Stromal cell of bone marrow (primary cell): ENCODE measurements at regions not wholly inside any gene's neighbourhood (a gene's known extent, or its start where the extent isn't known, plus 50 kb on each side); places are given as distances from the start of the nearest gene placed in this dataset.
A peak's percentile ranks its signal among the peaks of the same experiment; 100 is the strongest.
"Not testable (repeated sequence)": the region's sequence is repeated elsewhere in the genome, so short reads cannot be mapped to it uniquely, and the experiment has no call there.

Experiments used
- DNase-seq: peaks from one replicate; pipeline ENCODE4 v3.0.0-alpha.2; 2012; ENCODE audit warnings: low read depth

- no peak for DNase-seq
These were observed 795.0 kb downstream of the DTWD2 start for GRCh38 chr5:118193194-118193905.

GRCh38 chr5:118185018-118185417, 803.3 kb downstream of the DTWD2 start:
- DNase-seq = no peak

GRCh38 chr5:118176146-118176545, 812.2 kb downstream of the DTWD2 start:
- no peak for DNase-seq

- DNase-seq = no peak
These were observed 813.7 kb downstream of the DTWD2 start for GRCh38 chr5:118174671-118175070.

- no peak for DNase-seq
These were observed 815.0 kb downstream of the DTWD2 start for GRCh38 chr5:118173340-118173739.

- no peak for DNase-seq
These were observed 822.7 kb downstream of the DTWD2 start for GRCh38 chr5:118165619-118166018.

GRCh38 chr5:118156181-118156580, 832.2 kb downstream of the DTWD2 start:
- DNase-seq = no peak

- no peak for DNase-seq
These were observed 841.5 kb downstream of the DTWD2 start for GRCh38 chr5:118146824-118147223.

- no peak for DNase-seq
These were observed 843.8 kb downstream of the DTWD2 start for GRCh38 chr5:118144540-118144939.

- no peak for DNase-seq
These were observed 849.0 kb downstream of the DTWD2 start for GRCh38 chr5:118139361-118139760.

- DNase-seq = peak; percentile 25
These were observed 862.2 kb downstream of the DTWD2 start for GRCh38 chr5:118126159-118126558.

GRCh38 chr5:118125687-118126086, 862.7 kb downstream of the DTWD2 start:
- no peak for DNase-seq

- no peak for DNase-seq
These were observed 867.1 kb downstream of the DTWD2 start for GRCh38 chr5:118121258-118121657.

GRCh38 chr5:118115791-118116190, 872.6 kb downstream of the DTWD2 start:
- peak; percentile 1 for DNase-seq

GRCh38 chr5:118111956-118112355, 876.4 kb downstream of the DTWD2 start:
- DNase-seq = no peak

GRCh38 chr5:118107246-118107645, 881.1 kb downstream of the DTWD2 start:
- DNase-seq = not testable (repeated sequence)

GRCh38 chr5:118098716-118099115, 889.6 kb downstream of the DTWD2 start:
- no peak for DNase-seq

- no peak for DNase-seq
These were observed 893.2 kb downstream of the DTWD2 start for GRCh38 chr5:118095115-118095514.

GRCh38 chr5:118088448-118088847, 899.9 kb downstream of the DTWD2 start:
- no peak for DNase-seq

GRCh38 chr5:118076490-118076889, 911.9 kb downstream of the DTWD2 start:
- DNase-seq = no peak

GRCh38 chr5:118070041-118070440, 918.3 kb downstream of the DTWD2 start:
- DNase-seq = no peak

GRCh38 chr5:118069452-118069851, 918.9 kb downstream of the DTWD2 start:
- DNase-seq = no peak

GRCh38 chr5:118068886-118069285, 919.5 kb downstream of the DTWD2 start:
- no peak for DNase-seq

GRCh38 chr5:118063836-118064235, 924.5 kb downstream of the DTWD2 start:
- not testable (repeated sequence) for DNase-seq
